DMS153 treated with DMSO at 0.1 percent for 48 hours (cell line): ENCODE measurements at regions not wholly inside any gene's neighbourhood (a gene's known extent, or its start where the extent isn't known, plus 50 kb on each side); places are given as distances from the start of the nearest gene placed in this dataset.

Source experiments
- DNase-seq: peaks from one replicate; lab custom pipeline; 2025; ENCODE audit not compliant: unreplicated experiment; lab: John Stamatoyannopoulos, UW

DNA sequence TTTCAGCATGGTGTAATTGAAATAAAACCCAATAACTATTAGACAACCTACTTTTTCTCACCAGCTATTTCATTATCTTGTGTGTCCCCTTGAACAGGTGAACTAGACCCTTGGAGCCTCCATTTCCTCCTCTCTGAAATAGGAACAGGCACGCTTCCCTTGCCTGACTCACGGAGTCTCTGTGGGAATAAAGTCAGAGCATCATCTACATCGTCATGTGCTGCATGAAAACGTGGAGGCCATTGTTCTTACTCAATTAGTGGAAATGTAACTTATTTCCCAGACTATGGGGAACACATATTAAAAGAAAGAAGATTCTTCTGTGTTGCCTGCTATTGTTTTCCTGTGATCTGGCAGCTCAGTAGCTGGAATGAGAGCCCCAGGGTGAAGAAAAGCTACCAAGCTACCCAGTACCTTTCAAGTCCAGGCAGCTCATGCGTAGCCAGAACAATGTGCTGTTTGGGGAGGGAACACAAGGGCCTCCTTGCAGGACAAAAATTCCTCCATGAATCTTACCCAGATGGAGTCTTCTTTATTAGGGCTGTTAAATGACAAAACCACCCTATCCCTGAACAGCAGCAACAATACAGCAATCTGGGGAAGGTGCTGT, 59.8 kb downstream of the SOX11 start:
- DNase-seq = no peak

DNA sequence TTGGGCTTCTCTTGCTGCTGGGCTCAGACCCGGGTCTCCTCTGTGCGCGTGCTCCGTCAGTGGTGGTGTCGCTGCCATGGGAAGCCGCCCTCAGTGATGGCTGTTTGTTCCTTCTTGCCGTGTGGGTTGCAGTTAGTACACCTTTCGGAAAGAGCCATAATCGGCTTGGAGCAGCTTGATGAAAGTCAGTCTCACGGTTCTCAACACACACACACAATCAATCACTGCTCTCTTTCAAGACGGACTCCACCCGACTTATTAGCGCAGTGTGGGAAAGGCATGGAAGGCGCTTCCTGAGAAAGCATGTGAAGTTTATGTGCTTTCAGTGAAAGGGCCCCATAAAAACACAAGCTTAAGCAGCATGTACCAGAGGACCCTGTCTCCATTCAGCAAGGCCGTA, 64.1 kb downstream of the SOX11 start:
- no peak for DNase-seq

DNA sequence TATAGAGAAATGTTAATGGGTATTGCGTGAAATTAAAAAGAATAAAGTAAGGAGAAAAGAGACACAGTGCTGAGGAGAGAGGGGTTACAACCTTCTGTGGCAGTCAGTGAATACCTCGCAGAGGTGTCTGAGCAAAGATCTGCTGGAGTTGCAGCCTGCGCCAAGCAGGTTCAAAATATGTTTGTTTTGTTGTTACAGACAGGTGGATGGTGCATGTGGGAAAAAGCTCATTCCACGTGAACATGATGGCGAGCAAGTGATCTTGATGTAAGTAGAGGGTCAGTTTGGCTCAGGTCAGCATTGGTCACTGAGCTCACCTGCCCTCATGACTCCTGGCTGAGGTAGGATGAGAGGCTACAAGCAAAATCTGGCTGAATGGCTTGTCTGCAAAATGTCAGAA, 66.2 kb downstream of the SOX11 start:
- no peak for DNase-seq

DNA sequence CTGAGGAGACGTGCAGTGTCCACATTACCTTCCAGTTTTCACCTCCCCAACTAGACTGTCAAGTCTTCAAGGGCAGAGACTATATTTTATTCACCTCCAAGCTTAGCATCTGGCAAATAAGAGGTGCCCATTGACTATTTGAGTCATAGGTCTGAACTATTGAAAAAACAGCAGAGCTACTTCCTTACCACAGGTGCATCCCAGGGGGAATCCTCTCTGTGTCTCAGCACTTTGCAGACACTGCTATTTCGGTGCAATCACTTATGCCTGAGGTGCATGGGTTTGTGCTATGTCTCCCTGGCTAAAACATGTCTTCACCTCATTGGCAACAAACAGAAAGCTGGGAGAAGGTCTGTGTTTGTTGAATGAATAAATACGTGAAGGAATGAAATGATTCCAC, 67.8 kb downstream of the SOX11 start:
- no peak for DNase-seq

DNA sequence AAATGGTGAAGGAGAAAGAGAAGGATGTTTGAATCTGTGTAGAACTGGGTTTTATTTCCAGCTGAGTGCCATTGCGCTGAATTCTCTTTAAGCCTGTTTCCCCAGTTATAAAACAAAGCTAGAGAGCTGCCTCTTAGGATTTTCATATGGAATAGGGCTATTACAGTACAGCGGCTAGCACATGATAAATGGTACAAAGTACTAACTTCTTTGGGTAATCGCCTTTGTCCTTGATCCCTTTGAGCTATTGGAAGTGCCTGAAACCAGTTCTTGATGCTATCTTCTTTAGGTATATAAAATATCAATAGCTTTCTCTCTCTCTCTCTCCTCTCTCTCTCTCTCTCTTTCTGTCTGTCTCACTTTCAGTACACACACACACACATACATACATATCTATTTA, 71.3 kb downstream of the SOX11 start:
- no peak for DNase-seq

DNA sequence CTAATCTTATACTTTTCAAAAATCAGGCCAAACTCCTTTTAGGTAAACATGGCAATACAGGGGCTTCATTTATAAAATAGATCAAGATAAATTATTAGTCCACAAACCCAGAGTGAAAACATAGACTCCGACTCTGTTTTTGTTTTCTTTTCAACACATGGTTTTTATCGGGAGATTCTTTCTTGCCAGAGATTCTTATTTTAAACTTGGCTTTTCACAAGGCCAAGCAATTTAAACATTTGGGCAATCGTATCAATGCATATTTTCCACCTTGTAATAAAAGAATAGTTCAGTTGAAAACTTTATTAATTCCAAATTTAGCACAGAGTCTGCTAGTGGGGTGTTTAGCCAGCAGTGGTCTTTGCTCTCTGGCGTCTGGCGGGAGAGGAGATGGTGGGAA, 71.9 kb downstream of the SOX11 start:
- DNase-seq = no peak

DNA sequence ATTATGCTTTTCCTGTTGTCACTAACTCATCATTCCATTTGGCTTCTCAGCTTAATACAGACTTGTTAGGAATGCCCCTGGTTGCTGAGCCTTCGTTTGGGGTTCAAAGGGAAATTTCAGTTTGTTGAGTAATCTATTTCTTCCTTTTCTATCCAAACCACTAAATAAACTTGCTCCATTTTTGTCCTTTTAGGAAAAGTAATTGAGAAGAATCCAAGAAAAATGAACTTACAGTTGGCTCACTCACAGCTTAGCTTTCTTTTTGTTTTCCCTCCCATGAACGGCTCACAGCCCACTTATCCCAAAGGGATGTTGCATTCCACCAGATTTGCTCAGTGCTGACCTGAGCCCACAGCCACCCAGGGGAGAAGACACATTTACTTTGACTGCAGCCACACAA, 73.9 kb downstream of the SOX11 start:
- no peak for DNase-seq

DNA sequence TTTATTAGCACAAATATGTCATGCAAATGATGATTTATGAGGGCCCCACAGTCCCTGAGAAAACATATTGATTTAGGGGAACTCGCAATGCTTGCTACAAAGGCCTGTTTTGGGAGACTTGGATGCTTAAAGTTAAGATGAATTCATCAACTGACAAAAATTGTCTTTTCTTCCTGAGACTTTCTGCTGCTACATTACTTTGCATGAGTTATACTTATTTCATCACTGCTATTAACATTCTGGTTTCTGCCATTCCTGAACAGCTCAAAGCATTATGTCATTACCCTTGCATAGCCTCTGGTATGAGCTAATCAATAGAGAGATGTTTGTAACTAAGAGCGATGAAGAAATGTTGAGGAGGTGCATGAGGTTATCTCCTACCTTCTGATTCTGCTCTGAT, 74.4 kb downstream of the SOX11 start:
- no peak for DNase-seq

DNA sequence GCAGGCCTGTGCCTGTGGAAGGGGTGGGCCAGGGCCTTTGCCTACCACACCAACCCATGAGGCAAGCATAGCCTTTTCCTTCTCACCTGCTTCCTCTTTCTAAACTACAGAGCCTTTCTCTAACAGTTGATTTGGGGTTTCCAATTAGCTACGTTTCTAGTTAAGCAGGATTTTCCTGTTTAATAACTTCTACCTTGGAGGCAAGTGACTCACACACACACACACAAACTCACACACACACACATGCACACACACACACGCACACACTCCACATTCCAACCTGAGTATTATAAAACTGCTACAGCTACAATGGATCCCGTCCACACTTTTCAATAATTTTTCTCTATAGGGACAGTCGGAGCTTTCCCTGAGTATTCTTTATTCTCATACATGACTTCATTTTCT, 84.9 kb downstream of the SOX11 start:
- DNase-seq = no peak

DNA sequence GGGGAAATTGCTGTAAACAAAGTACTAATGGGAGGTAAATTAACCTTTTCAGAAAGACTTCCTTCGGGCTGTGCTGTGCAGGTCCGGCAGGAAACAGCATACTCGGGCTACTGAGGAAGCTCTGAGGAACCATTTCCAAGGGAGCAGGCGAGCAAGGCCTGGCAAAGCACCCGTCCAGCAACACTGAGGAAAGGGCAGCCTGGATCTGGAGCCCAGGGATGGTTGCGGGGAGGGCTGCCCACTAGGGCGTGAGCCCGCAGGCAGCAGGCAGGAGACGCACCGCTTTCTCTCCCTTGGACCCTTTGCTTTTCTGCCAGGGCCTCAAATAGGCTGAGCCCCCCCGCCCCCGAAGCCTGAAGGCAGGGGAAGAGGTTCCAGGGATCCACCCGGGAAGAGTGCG, 89.5 kb downstream of the SOX11 start:
- DNase-seq = no peak

DNA sequence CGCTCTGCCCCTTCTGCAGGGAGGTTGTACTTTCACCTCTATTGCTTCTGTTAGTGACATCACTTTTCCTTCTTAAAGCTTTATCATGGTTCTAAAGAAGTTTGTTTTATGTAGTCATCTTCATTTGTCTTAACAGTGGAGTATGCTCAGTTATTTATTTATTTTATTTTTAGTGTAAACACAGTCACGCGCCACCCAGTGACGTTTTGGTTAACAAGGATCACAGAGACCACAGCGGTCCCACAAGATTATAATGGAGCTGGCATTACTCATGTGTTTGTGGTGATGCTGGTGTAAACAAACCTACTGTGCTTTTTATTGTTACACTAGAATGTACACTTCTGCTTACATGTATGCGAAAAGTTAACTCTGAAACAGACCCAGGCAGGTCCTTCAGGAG, 89.9 kb downstream of the SOX11 start:
- DNase-seq = no peak

DNA sequence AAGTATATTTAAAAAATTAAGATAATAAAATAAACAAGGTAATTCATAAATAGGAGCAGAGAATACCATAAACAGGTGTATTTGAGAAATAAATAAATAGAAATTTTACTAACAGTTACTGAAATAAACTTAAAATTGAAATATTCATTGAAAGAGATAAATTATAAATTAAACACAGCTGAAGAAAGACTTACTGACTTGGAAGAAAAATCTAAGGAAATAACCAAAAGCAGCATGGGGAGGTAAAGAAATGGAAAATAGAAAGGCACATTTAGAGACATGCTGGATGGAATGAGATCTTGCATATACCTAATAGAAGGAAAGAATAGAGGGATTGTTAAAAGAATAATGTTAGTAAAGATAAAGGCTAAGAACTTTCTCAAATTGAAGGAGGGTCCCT, 96.3 kb downstream of the SOX11 start:
- DNase-seq = no peak

DNA sequence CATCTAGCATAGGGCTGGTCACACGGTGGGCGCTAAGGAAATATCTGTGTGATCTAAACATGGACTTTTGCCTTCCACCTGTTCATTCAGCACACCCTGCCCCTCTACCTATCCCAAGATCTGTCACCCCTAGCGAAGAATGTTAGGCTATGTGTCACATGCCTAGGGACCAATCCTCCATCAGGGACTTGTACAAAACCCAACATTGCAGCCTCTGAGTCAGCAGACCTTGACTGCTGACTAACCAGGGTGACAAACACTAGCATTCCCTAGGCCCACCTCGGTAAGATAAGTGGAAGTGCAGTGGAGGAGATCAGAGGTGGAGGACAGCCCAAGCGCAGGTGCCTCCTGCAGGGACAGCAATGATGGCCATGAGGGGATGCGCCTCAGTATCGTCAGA, 99.2 kb downstream of the SOX11 start:
- DNase-seq = no peak

DNA sequence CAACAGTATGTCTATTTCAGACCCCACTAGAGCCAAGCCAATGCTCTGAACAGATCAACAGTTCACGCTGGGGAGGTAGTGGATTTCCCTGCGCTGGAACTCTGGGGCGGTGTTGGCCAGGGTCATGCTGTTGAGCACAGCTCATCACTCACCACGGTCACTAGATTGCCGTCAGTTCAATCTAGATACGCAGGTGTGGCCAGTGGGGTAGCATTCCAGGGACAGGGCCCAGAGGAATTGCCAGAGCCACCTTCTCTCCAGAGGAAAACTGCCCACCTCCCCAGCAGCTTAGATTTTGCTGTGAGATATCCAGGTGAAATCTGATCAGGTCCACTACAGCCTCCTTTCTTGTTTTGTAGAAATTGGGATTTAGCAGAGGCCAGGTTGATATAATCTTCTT, 101.8 kb downstream of the SOX11 start:
- DNase-seq = no peak

DNA sequence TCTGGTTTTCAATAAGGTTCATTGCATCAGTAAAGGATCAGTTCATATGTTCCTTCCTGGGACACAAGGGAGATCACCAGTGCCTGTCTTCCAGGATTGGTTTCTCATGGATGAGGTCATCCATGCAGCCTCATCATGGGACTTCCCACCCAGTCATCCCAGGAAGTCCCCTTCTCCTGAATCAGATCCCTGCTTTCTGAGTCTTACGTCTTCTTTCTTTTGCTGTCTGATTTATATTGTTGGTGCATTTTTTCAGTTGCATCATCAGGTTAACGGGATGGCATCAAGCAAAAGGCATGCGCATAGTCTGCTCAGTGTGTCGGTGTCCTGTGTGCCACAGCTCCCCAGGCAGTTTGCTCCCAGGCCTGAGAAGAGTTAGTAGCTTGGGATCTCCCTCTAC, 105.9 kb downstream of the SOX11 start:
- no peak for DNase-seq

DNA sequence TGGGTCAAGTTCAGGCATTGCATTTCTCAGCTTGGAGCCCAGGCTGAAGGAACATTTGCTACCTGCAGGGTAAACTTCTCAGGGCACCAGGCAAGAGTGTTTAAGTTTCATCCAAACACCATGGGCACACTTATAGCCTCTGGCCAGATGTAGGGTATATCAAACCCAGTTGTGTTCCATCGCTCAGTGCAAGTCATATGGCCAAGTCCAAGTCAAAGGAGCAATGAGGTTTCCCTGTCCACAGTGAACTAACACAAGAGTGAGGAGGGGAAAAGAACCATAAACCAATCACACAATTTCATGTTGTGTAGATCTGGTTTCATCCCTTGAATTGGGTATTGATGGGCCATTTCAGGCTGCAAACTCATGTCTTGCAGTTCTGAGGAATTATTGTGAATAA, 107.2 kb downstream of the SOX11 start:
- no peak for DNase-seq

DNA sequence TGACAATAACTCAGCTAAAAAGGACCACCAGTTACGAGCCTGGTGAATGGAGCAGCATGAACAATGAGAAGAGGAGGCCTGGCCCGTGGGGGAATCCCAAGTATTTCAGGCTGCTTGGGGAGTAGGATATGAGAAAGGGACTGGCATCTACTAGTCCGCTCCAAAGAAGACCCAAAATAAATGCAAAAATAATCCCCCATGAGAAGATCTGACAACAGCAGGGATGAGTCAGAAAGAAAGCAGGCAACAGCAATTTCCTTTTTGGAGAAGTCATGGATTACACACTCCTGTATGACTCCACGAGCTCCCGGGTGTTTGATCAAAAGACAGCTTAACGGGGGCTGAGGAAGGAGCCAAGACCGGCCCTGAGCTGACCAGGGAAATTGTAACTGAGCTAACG, 111.4 kb downstream of the SOX11 start:
- no peak for DNase-seq

DNA sequence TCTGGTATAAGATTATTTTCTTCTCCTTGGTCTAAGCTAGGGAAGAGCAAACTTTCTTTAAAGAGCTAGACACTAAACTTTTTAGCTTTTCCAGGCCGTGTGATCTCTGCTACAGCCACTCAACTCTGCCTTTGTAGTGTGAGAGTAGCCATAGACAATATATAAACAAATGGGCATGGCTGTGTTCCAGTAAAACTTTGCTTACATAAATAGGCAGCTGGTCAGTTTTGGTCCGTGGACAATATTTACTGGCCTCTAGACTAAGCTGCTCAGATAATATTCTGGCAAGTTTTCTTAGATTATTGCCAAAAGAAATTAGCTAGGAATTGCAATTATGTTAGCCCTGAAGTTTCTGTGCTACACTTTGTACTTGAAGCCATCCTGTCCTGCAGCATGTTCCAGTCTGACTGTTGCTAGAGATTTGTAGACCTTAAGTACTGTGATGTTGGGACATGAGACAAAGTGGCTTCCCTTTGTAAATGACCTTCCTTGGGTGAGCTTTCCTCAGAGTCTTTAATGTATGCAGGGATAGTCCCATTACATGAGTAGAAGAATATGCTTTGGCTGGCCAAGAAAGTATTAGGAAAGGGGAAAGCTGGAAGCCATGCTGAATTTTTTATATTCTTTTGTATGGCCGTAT, 126.9 kb downstream of the SOX11 start:
- no peak for DNase-seq

DNA sequence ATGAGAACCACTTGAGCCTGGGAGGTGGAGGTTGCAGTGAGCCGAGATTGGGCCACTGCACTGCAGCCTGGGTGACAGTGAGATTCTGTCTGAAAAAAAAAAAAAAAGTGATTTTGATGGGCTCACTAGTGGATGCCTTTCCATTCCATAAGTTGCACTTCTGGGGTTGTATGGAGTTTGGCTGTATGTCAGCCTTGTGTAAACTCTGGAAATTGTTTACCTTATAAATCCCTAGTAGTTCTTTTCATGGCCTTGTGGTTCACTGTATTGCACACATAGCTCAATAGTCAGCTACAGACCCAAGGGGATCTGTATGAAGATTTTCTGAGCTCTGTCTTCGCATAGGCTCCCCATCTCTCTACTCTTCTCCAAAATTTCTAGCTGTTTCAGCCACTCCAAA, 131.9 kb downstream of the SOX11 start:
- DNase-seq = no peak

DNA sequence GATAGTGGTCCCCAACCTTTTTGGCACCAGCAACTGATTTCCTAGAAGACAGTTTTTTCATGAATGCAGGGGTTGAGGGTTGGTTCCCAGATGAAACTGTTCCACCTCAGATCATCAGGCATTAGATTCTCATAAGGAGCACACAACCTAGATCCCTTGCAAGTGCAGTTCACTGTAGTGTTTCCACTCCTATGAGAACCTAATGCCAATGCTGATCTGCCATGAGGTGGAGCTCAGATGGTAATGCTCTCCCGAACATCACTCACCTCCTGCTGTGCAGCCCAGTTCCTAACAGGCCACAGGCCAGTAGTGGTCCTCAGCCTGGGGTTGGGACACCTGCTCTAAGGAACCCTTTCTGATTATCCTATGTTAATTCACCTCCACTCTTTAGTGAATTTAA, 133.5 kb downstream of the SOX11 start:
- DNase-seq = no peak

DNA sequence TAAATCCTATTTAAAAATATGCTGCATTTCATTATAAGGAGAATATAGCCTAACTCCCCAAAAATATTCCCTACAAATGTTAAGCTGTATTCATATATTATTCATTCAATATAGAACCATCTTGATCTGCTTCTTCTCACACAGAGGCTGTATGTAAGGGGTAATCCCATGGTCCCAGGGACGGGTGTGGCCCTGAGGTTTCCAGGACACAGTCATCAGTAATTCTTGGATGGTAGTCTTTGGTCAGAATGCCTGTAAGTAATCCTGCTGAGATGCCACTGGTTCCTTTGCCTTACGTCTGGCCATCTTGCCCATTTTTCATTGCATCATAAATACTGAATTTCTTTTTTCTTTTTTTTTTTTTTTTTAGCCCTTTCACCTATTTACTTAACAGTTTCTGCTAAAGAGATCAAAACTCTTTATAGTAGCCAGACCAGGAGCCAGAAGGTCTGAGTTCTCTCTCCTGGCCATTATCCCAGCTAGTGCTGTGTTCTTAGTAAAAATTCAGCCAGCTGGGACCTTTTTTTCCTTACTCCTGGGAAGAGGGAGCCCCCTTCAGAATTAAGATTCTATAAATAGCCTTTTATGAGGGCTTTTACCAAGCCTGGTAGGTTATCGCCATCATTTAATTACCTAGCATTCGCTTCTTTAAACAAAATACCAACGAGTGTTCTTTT, 134.9 kb downstream of the SOX11 start:
- no peak for DNase-seq

DNA sequence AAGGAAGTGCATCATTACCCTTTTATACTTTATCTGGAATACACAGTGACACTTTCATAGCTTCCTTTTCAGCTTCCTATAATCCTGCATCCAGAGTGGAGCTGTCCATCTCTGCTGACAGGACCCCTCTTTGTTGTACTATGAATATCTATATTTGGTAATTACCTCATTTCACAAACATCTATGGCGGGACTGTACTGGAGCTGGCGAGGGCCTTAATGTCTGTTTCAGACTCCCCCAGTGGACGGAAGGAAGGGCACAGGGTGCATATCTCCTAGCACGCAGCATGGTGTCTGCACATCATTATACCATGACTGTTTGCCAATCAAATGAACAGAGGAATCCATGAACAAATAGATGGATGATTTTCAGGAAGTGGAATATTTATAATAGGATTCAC, 142.3 kb downstream of the SOX11 start:
- DNase-seq = no peak

DNA sequence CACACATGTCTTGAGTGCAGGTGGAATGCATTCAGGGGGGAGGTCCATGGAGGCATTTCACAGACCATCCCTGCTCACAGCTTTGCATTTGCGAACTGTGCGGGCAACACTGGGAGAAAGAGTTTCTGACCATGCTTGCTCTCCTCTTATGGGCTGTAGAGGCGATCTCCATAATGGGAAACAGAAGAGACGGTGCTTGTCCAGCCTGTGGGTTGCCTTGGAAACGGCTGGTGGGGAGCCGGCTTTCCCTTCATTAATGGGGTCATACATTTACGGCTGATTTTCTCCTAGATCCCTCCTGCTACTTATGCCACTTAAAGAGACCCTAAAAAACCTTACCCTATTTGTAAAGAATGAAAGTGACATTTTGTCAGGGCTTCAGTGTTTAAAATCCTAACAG, 147.4 kb downstream of the SOX11 start:
- DNase-seq = no peak
